ENCODE measurements at regions not wholly inside any gene's neighbourhood (a gene's known extent, or its start where the extent isn't known, plus 50 kb on each side); places are given as distances from the start of the nearest gene placed in this dataset.

DNA sequence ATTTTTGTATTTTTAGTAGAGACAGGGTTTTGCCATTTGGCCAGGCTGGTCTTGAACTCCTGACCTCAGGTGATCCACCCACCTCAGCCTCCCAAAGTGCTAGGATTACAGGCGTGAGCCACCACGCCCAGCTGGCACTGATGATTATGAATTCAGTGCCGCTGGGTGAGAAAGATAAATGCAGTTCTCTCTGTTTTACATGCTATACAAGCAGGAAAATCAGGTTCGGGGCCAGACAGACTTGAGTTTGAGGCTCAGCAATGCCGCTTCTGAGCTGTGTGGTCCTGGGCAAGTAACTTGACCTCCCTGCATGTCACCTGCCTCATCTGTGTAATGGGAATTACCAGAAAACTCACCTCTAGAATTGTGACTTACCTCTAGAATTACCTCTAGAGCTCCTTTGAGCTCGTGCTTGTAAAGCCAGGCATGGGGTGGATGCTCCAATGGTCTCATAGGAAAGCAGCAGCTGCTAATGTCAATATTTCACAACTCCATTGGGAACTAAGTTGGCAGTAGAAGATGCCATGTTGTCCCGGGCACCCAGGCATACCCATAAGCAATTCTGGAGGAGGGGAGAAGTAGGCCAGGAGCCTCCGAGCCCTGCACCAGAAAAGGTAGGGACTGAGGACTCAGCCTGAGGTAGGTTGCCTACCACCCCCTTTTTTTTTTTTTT lies 119.8 kb upstream of the SLC25A33 start:
- H3K27ac Mint-ChIP-seq = no peak overlapping the region
- H3K4me1 Mint-ChIP-seq = peaks cover 42% of the 10 kb centered on the region
- DNase-seq = no peak
- H3K9me3 Mint-ChIP-seq = peaks cover 5% of the 10 kb centered on the region
- POLR2A ChIA-PET = no interaction called here
- no peak overlapping the region for H3K4me3 Mint-ChIP-seq
- no peaks in the 10 kb centered on the region for H3K36me3 Mint-ChIP-seq (ENCODE audit: low read depth)
- H3K27me3 Mint-ChIP-seq = peaks cover 34% of the 10 kb centered on the region
- CTCF ChIA-PET = interaction anchor here (0.9 to 1.6 kb wide), 5 partner anchors 14 to 47 kb away, joined by 3 to 6 read pairs (median 4); no protein-coding TSS in a partner anchor

- H3K36me3 Mint-ChIP-seq (ENCODE audit: low read depth) = no peaks in the 10 kb centered on the region
- peaks cover 54% of the 10 kb centered on the region for H3K4me1 Mint-ChIP-seq
- POLR2A ChIA-PET = no interaction called here
- no peak overlapping the region for H3K4me3 Mint-ChIP-seq
- DNase-seq = no peak
- H3K27me3 Mint-ChIP-seq = peaks cover 43% of the 10 kb centered on the region
- peaks cover 5% of the 10 kb centered on the region for H3K9me3 Mint-ChIP-seq
- CTCF ChIA-PET = interaction anchor here (0.5 to 5.0 kb wide), 3 partner anchors 12 to 242 kb away, joined by 3 to 34 read pairs (median 6); no protein-coding TSS in a partner anchor
- H3K27ac Mint-ChIP-seq = no peak overlapping the region
Measured at GRCh38 chr1:9420835-9421532, 118.3 kb upstream of the SLC25A33 start.

- peaks cover 56% of the 10 kb centered on the region for H3K4me1 Mint-ChIP-seq
- peaks cover 5% of the 10 kb centered on the region for H3K9me3 Mint-ChIP-seq
- no peaks in the 10 kb centered on the region for H3K36me3 Mint-ChIP-seq (ENCODE audit: low read depth)
- no peak overlapping the region for H3K27ac Mint-ChIP-seq
- CTCF ChIA-PET = interaction anchor here (2.8 to 5.0 kb wide), 2 partner anchors 9 to 13 kb away, joined by 16 to 34 read pairs; no protein-coding TSS in a partner anchor
- no peak for DNase-seq
- no peak overlapping the region for H3K4me3 Mint-ChIP-seq
- H3K27me3 Mint-ChIP-seq = peaks cover 40% of the 10 kb centered on the region
- POLR2A ChIA-PET = no interaction called here
Measured at GRCh38 chr1:9421533-9421873, 117.8 kb upstream of the SLC25A33 start.

GRCh38 chr1:9422321-9422720 lies 116.9 kb upstream of the SLC25A33 start:
- H3K27ac Mint-ChIP-seq = no peak overlapping the region
- peaks cover 42% of the 10 kb centered on the region for H3K27me3 Mint-ChIP-seq
- POLR2A ChIA-PET = no interaction called here

GRCh38 chr1:9422911-9423505 lies 116.3 kb upstream of the SLC25A33 start:
- H3K36me3 Mint-ChIP-seq (ENCODE audit: low read depth) = no peaks in the 10 kb centered on the region
- no peak overlapping the region for H3K27ac Mint-ChIP-seq
- peaks cover 50% of the 10 kb centered on the region for H3K4me1 Mint-ChIP-seq
- peaks cover 44% of the 10 kb centered on the region for H3K27me3 Mint-ChIP-seq
- ChIA-PET POLR2A (no interaction called here), CTCF (interaction anchor here (1.2 to 5.0 kb wide), 6 partner anchors 10 to 134 kb away, joined by 3 to 34 read pairs (median 5); no protein-coding TSS in a partner anchor)
- DNase-seq = no peak
- H3K4me3 Mint-ChIP-seq = no peak overlapping the region
- peaks cover 5% of the 10 kb centered on the region for H3K9me3 Mint-ChIP-seq

More at GRCh38 chr1:9422321-9422720, 116.9 kb upstream of the SLC25A33 start:
- CTCF ChIA-PET = interaction anchor here (1.2 to 5.0 kb wide), 6 partner anchors 9 to 133 kb away, joined by 3 to 34 read pairs (median 5); no protein-coding TSS in a partner anchor
- Mint-ChIP-seq H3K4me1 (peaks cover 54% of the 10 kb centered on the region), H3K4me3 (no peak overlapping the region), H3K9me3 (peaks cover 5% of the 10 kb centered on the region), H3K36me3 (ENCODE audit: low read depth) (no peaks in the 10 kb centered on the region)
- DNase-seq = no peak

DNA sequence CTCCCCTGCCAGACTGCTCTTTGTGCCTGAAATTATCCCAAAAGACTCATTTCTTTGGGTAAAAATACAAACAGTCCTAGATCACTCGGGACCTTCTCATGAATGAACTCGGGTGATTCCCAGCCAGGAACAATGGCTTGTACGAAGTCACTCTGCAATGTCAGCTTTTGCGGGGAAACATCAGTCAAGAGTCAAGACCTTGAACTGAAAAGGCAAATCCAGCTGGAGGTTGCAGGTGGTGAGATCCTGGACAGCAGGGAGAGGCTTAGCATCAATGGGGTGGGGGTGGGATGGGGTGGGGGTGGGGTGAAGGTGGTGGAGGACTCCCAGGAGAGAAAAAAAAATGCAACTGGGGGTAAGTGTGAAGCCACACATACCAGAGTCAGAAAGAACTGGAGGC lies 115.0 kb upstream of the SLC25A33 start:
- Mint-ChIP-seq H3K36me3 (ENCODE audit: low read depth) (no peaks in the 10 kb centered on the region), H3K4me1 (peaks cover 59% of the 10 kb centered on the region), H3K27ac (no peak overlapping the region), H3K27me3 (peaks cover 44% of the 10 kb centered on the region), H3K9me3 (peaks cover 5% of the 10 kb centered on the region), H3K4me3 (no peak overlapping the region)
- ChIA-PET CTCF (interaction anchor here (1.7 to 5.0 kb wide), 4 partner anchors 11 to 17 kb away, joined by 5 to 34 read pairs (median 11); no protein-coding TSS in a partner anchor), POLR2A (no interaction called here)
- no peak for DNase-seq

DNA sequence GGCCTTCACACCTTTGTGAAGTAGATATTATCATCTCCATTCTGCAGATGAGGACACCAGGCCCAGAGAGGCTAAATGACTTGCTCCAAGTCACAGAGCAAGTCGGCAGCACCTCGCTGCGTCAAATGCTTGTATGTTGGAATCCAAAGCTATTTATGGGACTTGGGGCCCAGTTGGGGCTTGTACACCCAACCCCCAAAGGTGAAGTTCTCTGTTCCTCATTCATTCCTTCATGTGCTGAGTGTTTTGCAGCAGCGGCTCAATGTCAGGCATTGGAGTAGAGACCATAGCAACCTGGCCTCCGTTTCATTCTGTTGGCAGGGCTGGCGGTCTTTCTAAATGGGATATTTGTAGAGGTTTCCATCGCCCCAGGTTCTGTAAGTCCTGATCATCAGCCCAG lies 113.4 kb upstream of the SLC25A33 start:
- Mint-ChIP-seq H3K27me3 (peaks cover 43% of the 10 kb centered on the region), H3K9me3 (peaks cover 5% of the 10 kb centered on the region), H3K4me1 (peaks cover 59% of the 10 kb centered on the region), H3K36me3 (ENCODE audit: low read depth) (no peaks in the 10 kb centered on the region), H3K4me3 (peak overlapping the region; percentile 57), H3K27ac (no peak overlapping the region)
- ChIA-PET CTCF (interaction anchor here (0.7 to 5.0 kb wide), 13 partner anchors 9 to 159 kb away, joined by 3 to 34 read pairs (median 3); no protein-coding TSS in a partner anchor), POLR2A (interaction anchor here (0.6 to 1.4 kb wide), 2 partner anchors 13 to 49 kb away, joined by 3 to 5 read pairs; no protein-coding TSS in a partner anchor)
- no peak for DNase-seq

DNA sequence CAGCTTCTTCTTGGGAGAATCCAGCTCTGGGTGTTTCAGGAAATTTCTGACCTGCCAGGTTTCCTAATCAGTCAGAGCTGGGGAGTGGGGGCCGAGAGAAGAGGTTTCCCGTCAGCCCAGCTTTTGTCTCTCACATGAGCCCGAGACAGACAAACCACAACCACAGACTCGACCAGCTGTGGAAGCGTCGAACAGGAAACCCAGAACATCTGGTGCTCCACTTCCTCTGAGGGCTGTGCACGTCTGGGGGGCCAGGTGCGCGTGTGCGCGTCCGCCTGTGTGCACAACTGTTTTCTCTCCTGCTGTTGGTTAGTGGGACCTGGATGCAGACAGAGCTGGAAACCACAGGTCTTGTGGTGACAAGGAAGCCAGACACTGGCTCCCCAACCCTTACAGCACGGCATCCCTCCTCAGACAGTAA lies 113.0 kb upstream of the SLC25A33 start:
- Mint-ChIP-seq H3K27ac (peak overlapping the region; percentile 72), H3K9me3 (peaks cover 5% of the 10 kb centered on the region), H3K4me1 (peaks cover 55% of the 10 kb centered on the region), H3K27me3 (peaks cover 42% of the 10 kb centered on the region), H3K4me3 (peak overlapping the region; percentile 57), H3K36me3 (ENCODE audit: low read depth) (no peaks in the 10 kb centered on the region)
- CTCF ChIA-PET = interaction anchor here (0.7 to 1.8 kb wide), 10 partner anchors 12 to 161 kb away, joined by 3 to 9 read pairs (median 3); no protein-coding TSS in a partner anchor
- DNase-seq = peak; percentile 87
- POLR2A ChIA-PET = interaction anchor here (0.6 to 1.4 kb wide), 3 partner anchors 13 to 114 kb away, joined by 3 to 5 read pairs (median 4); no protein-coding TSS in a partner anchor

GRCh38 chr1:9427388-9427787 lies 111.9 kb upstream of the SLC25A33 start:
- H3K27me3 Mint-ChIP-seq = peaks cover 33% of the 10 kb centered on the region
- H3K27ac Mint-ChIP-seq = no peak overlapping the region
- H3K4me3 Mint-ChIP-seq = no peak overlapping the region
- H3K9me3 Mint-ChIP-seq = peaks cover 5% of the 10 kb centered on the region
- peaks cover 52% of the 10 kb centered on the region for H3K4me1 Mint-ChIP-seq
- POLR2A ChIA-PET = no interaction called here
- no peak for DNase-seq
- H3K36me3 Mint-ChIP-seq (ENCODE audit: low read depth) = no peaks in the 10 kb centered on the region
- CTCF ChIA-PET = interaction anchor here (0.6 to 2.5 kb wide), 3 partner anchors 14 to 177 kb away, joined by 3 to 6 read pairs (median 3); no protein-coding TSS in a partner anchor

DNA sequence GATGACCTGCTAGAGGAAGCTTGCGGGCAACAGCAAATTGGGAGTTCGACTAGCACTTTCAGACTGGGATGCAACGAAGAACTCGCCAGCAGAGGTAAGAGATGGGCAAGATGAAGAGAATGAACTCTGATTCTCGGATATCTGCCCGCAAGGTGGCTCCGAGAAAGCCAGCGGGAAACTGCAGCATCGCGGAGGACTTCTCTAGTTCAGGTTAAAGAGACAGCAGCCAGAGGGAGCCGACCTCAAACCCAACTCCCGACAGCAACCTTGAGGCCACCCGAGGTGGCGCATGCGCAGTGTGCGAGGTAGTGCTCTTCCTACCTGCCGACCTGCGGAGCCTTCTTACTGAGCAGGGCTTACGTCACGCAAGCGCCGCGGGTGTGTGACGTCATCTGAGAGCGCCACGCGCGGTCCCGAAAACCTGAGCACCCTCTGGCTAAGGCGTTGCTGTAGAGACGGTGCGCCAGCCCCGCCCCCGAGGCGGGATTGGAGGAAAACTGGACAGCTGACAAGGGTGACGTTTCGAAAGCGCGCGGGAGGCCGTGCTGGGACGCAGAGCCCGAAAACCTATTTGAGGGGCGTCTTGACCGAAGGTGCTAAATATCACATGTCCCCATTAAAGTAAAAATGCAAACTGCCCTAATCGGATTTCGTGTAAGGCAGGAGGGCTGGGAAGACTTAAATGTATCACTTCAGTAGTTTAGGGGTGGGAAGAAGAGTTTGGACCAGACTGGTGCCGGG lies 110.5 kb upstream of the SLC25A33 start:
- POLR2A ChIA-PET = no interaction called here
- CTCF ChIA-PET = interaction anchor here (0.5 to 2.5 kb wide), 2 partner anchors 16 to 196 kb away, joined by 3 to 6 read pairs; no protein-coding TSS in a partner anchor
- peak; percentile 100 for DNase-seq
- Mint-ChIP-seq H3K27ac (peak overlapping the region; percentile 98), H3K36me3 (ENCODE audit: low read depth) (no peaks in the 10 kb centered on the region), H3K4me1 (peaks cover 52% of the 10 kb centered on the region), H3K4me3 (peak overlapping the region; percentile 94), H3K27me3 (peaks cover 21% of the 10 kb centered on the region), H3K9me3 (no peaks in the 10 kb centered on the region)

- DNase-seq = no peak
Measured at GRCh38 chr1:9429342-9429711, 109.9 kb upstream of the SLC25A33 start.

More at GRCh38 chr1:9429342-9429711, 109.9 kb upstream of the SLC25A33 start:
- Mint-ChIP-seq H3K4me1 (peaks cover 49% of the 10 kb centered on the region), H3K4me3 (peak overlapping the region; percentile 94), H3K36me3 (ENCODE audit: low read depth) (no peaks in the 10 kb centered on the region), H3K27ac (peak overlapping the region; percentile 98), H3K27me3 (peaks cover 15% of the 10 kb centered on the region), H3K9me3 (no peaks in the 10 kb centered on the region)
- ChIA-PET POLR2A (no interaction called here), CTCF (interaction anchor here (0.5 to 2.5 kb wide), 2 partner anchors 16 to 197 kb away, joined by 3 to 6 read pairs; no protein-coding TSS in a partner anchor)
